ENCODE measurements at regions not wholly inside any gene's neighbourhood (a gene's known extent, or its start where the extent isn't known, plus 50 kb on each side); places are given as distances from the start of the nearest gene placed in this dataset.

- no peak for DNase-seq (ENCODE audit: low read depth in 2 of 2)
Measured at GRCh38 chr5:174409971-174410370, 314.4 kb upstream of the MSX2 start.

- DNase-seq (ENCODE audit: low read depth in 2 of 2) = no peak
Measured at GRCh38 chr5:174410716-174411478, 313.5 kb upstream of the MSX2 start.

GRCh38 chr5:174411479-174411819 lies 312.9 kb upstream of the MSX2 start:
- no peak for DNase-seq (ENCODE audit: low read depth in 2 of 2)

- no peak for DNase-seq (ENCODE audit: low read depth in 2 of 2)
Measured at GRCh38 chr5:174412374-174412773, 312.0 kb upstream of the MSX2 start.

GRCh38 chr5:174412941-174413340 lies 311.4 kb upstream of the MSX2 start:
- no peak for DNase-seq (ENCODE audit: low read depth in 2 of 2)

- DNase-seq (ENCODE audit: low read depth in 2 of 2) = peak; percentile 16 to 22
Measured at GRCh38 chr5:174413567-174414314, 310.6 kb upstream of the MSX2 start.

GRCh38 chr5:174414315-174414710 lies 310.1 kb upstream of the MSX2 start:
- no peak for DNase-seq (ENCODE audit: low read depth in 2 of 2)

- DNase-seq (ENCODE audit: low read depth in 2 of 2) = no peak
Measured at GRCh38 chr5:174418809-174419539, 305.4 kb upstream of the MSX2 start.

GRCh38 chr5:174419540-174420132 lies 304.7 kb upstream of the MSX2 start:
- DNase-seq (ENCODE audit: low read depth in 2 of 2) = peak; percentile 62 to 65

- DNase-seq (ENCODE audit: low read depth in 2 of 2) = no peak
Measured at GRCh38 chr5:174420651-174421407, 303.6 kb upstream of the MSX2 start.

- DNase-seq (ENCODE audit: low read depth in 2 of 2) = no peak
Measured at GRCh38 chr5:174421408-174421805, 303.0 kb upstream of the MSX2 start.

- DNase-seq (ENCODE audit: low read depth in 2 of 2) = no peak
Measured at GRCh38 chr5:174423558-174423957, 300.8 kb upstream of the MSX2 start.

GRCh38 chr5:174424219-174425053 lies 299.9 kb upstream of the MSX2 start:
- no peak for DNase-seq (ENCODE audit: low read depth in 2 of 2)

GRCh38 chr5:174425271-174425963 lies 299.0 kb upstream of the MSX2 start:
- no peak for DNase-seq (ENCODE audit: low read depth in 2 of 2)

- DNase-seq (ENCODE audit: low read depth in 2 of 2) = no peak
Measured at GRCh38 chr5:174425964-174426290, 298.5 kb upstream of the MSX2 start.

- no peak for DNase-seq (ENCODE audit: low read depth in 2 of 2)
Measured at GRCh38 chr5:174426388-174426787, 298.0 kb upstream of the MSX2 start.

GRCh38 chr5:174426851-174427250 lies 297.5 kb upstream of the MSX2 start:
- DNase-seq (ENCODE audit: low read depth in 2 of 2) = no peak

- DNase-seq (ENCODE audit: low read depth in 2 of 2) = no peak
Measured at GRCh38 chr5:174427304-174427703, 297.1 kb upstream of the MSX2 start.

- no peak for DNase-seq (ENCODE audit: low read depth in 2 of 2)
Measured at GRCh38 chr5:174428895-174429294, 295.5 kb upstream of the MSX2 start.

GRCh38 chr5:174430940-174431339 lies 293.4 kb upstream of the MSX2 start:
- DNase-seq (ENCODE audit: low read depth in 2 of 2) = no peak
